GM23338 (cell line): ENCODE measurements at regions not wholly inside any gene's neighbourhood (a gene's known extent, or its start where the extent isn't known, plus 50 kb on each side); places are given as distances from the start of the nearest gene placed in this dataset.

ENCODE experiments used
- CREB1 ChIP-seq: fragments of 250-450 bp; sonication (Bioruptor Pico); IDR thresholded peaks from 2 replicates; pipeline ENCODE4 v1.5.0; 2020; ENCODE audit warnings: low read depth, mild to moderate bottlenecking, moderate library complexity
- EZH2 ChIP-seq: fragments of 200-600 bp; sonication (generic); IDR thresholded peaks from one replicate; pipeline ENCODE4 v1.8.0; 2017; ENCODE audit warnings: antibody characterized with exemption, mild to moderate bottlenecking, low read depth; ENCODE audit not compliant: unreplicated experiment
- EZH2phosphoT487 ChIP-seq: fragments of 200-600 bp; sonication (generic); IDR thresholded peaks from one replicate; pipeline ENCODE4 v1.8.1; 2018; ENCODE audit warnings: antibody characterized with exemption; ENCODE audit not compliant: unreplicated experiment
- JUNB ChIP-seq: IDR thresholded peaks from one replicate; pipeline ENCODE4 v1.6.1; 2016; ENCODE audit warnings: antibody characterized with exemption; ENCODE audit not compliant: unreplicated experiment
- NANOG ChIP-seq: IDR thresholded peaks from 2 replicates; pipeline ENCODE4 v1.6.1; 2016; ENCODE audit warnings: antibody characterized with exemption, borderline replicate concordance
- POLR2AphosphoS5 ChIP-seq: IDR thresholded peaks from 2 replicates; pipeline ENCODE4 v1.6.1; 2016; ENCODE audit warnings: antibody characterized with exemption, low read depth
- STAT1 ChIP-seq: IDR thresholded peaks from one replicate; pipeline ENCODE4 v1.6.1; 2016; ENCODE audit warnings: antibody characterized with exemption; ENCODE audit not compliant: unreplicated experiment
- ZNF114 ChIP-seq: fragments of 250-450 bp; sonication (Bioruptor Pico); IDR thresholded peaks from 2 replicates; pipeline ENCODE4 v1.5.0; 2020; ENCODE audit warnings: mild to moderate bottlenecking, moderate library complexity
- ZNF331 ChIP-seq: fragments of 250-450 bp; sonication (Bioruptor Pico); IDR thresholded peaks from 2 replicates; pipeline ENCODE4 v1.5.0; 2020; ENCODE audit warnings: low read depth, mild to moderate bottlenecking, moderate library complexity
- TF ChIP-seq, protein P1 (sequence below), 2 experiments: fragments of 200-600 bp in 1 of 2; sonication (generic) in 1 of 2; conservative IDR thresholded peaks; 2 replicates each; pipeline versions ENCODE4 v1.5.1 to v1.6.1; 2016 to 2017; ENCODE audit warnings: antibody characterized with exemption in 2 of 2, low read depth in 2 of 2, mild to moderate bottlenecking in 2 of 2, moderate library complexity in 1 of 2
- TF ChIP-seq, protein P2 (sequence below): IDR thresholded peaks from 2 replicates; pipeline ENCODE4 v1.6.1; 2016; ENCODE audit warnings: antibody characterized with exemption
- TF ChIP-seq, protein P3 (sequence below): IDR thresholded peaks from one replicate; pipeline ENCODE4 v1.6.1; 2018; ENCODE audit warnings: antibody characterized with exemption; ENCODE audit not compliant: unreplicated experiment
- TF ChIP-seq, protein P4 (sequence below): fragments of 250-450 bp; sonication (Bioruptor Pico); IDR thresholded peaks from 2 replicates; pipeline ENCODE4 v1.5.0; 2020; ENCODE audit warnings: mild to moderate bottlenecking, moderate library complexity

DNA sequence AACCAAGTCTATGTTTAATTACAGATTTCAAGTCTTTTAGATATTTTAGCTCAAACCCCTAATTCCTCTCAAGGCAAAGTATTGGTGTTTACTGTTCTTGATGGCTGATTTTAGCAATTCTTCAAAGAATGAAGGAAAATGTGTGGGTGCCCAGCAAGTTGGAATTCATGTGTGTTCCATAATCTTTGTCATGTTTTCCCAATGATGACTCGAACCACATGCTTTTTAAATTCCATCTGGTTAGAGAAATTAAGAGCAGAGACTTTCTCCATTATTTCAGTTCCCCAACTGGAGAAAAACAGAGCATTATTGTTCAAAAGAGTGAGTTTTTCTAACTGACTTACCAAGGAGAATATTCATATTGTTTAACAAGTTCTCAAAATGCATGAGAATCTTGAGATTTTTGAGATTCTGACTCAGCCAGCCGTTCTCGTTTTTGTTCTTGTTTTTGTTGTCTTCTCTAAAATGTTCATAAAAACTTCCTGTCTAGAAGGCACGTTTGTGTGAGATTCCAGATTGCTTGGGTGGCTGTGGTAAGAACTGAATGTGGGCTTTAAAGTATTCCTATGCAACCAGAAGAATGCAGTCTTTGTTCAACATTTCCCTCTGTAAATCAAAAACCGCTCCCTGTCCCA, 404.7 kb downstream of the IRS2 start:
- TF ChIP-seq, protein P1, sequence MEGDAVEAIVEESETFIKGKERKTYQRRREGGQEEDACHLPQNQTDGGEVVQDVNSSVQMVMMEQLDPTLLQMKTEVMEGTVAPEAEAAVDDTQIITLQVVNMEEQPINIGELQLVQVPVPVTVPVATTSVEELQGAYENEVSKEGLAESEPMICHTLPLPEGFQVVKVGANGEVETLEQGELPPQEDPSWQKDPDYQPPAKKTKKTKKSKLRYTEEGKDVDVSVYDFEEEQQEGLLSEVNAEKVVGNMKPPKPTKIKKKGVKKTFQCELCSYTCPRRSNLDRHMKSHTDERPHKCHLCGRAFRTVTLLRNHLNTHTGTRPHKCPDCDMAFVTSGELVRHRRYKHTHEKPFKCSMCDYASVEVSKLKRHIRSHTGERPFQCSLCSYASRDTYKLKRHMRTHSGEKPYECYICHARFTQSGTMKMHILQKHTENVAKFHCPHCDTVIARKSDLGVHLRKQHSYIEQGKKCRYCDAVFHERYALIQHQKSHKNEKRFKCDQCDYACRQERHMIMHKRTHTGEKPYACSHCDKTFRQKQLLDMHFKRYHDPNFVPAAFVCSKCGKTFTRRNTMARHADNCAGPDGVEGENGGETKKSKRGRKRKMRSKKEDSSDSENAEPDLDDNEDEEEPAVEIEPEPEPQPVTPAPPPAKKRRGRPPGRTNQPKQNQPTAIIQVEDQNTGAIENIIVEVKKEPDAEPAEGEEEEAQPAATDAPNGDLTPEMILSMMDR (conservative IDR thresholded peaks at IDR 0.05; ENCODE audit: low read depth in 2 of 2) = no peak
- TF ChIP-seq, protein P2, sequence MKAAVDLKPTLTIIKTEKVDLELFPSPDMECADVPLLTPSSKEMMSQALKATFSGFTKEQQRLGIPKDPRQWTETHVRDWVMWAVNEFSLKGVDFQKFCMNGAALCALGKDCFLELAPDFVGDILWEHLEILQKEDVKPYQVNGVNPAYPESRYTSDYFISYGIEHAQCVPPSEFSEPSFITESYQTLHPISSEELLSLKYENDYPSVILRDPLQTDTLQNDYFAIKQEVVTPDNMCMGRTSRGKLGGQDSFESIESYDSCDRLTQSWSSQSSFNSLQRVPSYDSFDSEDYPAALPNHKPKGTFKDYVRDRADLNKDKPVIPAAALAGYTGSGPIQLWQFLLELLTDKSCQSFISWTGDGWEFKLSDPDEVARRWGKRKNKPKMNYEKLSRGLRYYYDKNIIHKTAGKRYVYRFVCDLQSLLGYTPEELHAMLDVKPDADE = no peak
- TF ChIP-seq EZH2 (no peak), JUNB (no peak), ZNF114 (CRISPR knock-in tag) (no peak), ZNF331 (no peak), STAT1 (no peak), POLR2AphosphoS5 (no peak), EZH2phosphoT487 (no peak), CREB1 (CRISPR knock-in tag) (no peak), NANOG (no peak)
- TF ChIP-seq, protein P3, sequence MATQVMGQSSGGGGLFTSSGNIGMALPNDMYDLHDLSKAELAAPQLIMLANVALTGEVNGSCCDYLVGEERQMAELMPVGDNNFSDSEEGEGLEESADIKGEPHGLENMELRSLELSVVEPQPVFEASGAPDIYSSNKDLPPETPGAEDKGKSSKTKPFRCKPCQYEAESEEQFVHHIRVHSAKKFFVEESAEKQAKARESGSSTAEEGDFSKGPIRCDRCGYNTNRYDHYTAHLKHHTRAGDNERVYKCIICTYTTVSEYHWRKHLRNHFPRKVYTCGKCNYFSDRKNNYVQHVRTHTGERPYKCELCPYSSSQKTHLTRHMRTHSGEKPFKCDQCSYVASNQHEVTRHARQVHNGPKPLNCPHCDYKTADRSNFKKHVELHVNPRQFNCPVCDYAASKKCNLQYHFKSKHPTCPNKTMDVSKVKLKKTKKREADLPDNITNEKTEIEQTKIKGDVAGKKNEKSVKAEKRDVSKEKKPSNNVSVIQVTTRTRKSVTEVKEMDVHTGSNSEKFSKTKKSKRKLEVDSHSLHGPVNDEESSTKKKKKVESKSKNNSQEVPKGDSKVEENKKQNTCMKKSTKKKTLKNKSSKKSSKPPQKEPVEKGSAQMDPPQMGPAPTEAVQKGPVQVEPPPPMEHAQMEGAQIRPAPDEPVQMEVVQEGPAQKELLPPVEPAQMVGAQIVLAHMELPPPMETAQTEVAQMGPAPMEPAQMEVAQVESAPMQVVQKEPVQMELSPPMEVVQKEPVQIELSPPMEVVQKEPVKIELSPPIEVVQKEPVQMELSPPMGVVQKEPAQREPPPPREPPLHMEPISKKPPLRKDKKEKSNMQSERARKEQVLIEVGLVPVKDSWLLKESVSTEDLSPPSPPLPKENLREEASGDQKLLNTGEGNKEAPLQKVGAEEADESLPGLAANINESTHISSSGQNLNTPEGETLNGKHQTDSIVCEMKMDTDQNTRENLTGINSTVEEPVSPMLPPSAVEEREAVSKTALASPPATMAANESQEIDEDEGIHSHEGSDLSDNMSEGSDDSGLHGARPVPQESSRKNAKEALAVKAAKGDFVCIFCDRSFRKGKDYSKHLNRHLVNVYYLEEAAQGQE = no peak
- TF ChIP-seq, protein P4, sequence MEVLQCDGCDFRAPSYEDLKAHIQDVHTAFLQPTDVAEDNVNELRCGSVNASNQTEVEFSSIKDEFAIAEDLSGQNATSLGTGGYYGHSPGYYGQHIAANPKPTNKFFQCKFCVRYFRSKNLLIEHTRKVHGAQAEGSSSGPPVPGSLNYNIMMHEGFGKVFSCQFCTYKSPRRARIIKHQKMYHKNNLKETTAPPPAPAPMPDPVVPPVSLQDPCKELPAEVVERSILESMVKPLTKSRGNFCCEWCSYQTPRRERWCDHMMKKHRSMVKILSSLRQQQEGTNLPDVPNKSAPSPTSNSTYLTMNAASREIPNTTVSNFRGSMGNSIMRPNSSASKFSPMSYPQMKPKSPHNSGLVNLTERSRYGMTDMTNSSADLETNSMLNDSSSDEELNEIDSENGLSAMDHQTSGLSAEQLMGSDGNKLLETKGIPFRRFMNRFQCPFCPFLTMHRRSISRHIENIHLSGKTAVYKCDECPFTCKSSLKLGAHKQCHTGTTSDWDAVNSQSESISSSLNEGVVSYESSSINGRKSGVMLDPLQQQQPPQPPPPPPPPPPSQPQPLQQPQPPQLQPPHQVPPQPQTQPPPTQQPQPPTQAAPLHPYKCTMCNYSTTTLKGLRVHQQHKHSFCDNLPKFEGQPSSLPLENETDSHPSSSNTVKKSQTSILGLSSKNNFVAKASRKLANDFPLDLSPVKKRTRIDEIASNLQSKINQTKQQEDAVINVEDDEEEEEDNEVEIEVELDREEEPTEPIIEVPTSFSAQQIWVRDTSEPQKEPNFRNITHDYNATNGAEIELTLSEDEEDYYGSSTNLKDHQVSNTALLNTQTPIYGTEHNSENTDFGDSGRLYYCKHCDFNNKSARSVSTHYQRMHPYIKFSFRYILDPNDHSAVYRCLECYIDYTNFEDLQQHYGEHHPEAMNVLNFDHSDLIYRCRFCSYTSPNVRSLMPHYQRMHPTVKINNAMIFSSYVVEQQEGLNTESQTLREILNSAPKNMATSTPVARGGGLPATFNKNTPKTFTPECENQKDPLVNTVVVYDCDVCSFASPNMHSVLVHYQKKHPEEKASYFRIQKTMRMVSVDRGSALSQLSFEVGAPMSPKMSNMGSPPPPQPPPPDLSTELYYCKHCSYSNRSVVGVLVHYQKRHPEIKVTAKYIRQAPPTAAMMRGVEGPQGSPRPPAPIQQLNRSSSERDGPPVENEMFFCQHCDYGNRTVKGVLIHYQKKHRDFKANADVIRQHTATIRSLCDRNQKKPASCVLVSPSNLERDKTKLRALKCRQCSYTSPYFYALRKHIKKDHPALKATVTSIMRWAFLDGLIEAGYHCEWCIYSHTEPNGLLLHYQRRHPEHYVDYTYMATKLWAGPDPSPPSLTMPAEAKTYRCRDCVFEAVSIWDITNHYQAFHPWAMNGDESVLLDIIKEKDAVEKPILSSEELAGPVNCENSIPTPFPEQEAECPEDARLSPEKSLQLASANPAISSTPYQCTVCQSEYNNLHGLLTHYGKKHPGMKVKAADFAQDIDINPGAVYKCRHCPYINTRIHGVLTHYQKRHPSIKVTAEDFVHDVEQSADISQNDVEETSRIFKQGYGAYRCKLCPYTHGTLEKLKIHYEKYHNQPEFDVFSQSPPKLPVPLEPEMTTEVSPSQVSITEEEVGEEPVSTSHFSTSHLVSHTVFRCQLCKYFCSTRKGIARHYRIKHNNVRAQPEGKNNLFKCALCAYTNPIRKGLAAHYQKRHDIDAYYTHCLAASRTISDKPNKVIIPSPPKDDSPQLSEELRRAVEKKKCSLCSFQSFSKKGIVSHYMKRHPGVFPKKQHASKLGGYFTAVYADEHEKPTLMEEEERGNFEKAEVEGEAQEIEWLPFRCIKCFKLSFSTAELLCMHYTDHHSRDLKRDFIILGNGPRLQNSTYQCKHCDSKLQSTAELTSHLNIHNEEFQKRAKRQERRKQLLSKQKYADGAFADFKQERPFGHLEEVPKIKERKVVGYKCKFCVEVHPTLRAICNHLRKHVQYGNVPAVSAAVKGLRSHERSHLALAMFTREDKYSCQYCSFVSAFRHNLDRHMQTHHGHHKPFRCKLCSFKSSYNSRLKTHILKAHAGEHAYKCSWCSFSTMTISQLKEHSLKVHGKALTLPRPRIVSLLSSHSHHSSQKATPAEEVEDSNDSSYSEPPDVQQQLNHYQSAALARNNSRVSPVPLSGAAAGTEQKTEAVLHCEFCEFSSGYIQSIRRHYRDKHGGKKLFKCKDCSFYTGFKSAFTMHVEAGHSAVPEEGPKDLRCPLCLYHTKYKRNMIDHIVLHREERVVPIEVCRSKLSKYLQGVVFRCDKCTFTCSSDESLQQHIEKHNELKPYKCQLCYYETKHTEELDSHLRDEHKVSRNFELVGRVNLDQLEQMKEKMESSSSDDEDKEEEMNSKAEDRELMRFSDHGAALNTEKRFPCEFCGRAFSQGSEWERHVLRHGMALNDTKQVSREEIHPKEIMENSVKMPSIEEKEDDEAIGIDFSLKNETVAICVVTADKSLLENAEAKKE (CRISPR knock-in tag) = no peak
